ELF-1 (cell line): ENCODE measurements at regions not wholly inside any gene's neighbourhood (a gene's known extent, or its start where the extent isn't known, plus 50 kb on each side); places are given as distances from the start of the nearest gene placed in this dataset.
"Not testable (repeated sequence)": the region's sequence is repeated elsewhere in the genome, so short reads cannot be mapped to it uniquely, and the experiment has no call there.

Experiments used
- DNase-seq: peaks from one replicate; pipeline ENCODE4 v3.0.0-alpha.2; 2016; ENCODE audit warnings: low read depth, low spot score

GRCh38 chr13:84776593-84776992 is 894.3 kb upstream of the SLITRK1 start:
- no peak for DNase-seq

GRCh38 chr13:84775920-84776319 is 893.6 kb upstream of the SLITRK1 start:
- DNase-seq: not testable (repeated sequence)

GRCh38 chr13:84774111-84774510 is 891.8 kb upstream of the SLITRK1 start:
- no peak for DNase-seq

- no peak for DNase-seq
Measured at GRCh38 chr13:84760956-84761355, 878.7 kb upstream of the SLITRK1 start.

GRCh38 chr13:84749126-84749525 is 866.9 kb upstream of the SLITRK1 start:
- DNase-seq: no peak

- no peak for DNase-seq
Measured at GRCh38 chr13:84745051-84745551, 862.8 kb upstream of the SLITRK1 start.

- DNase-seq: no peak
Measured at GRCh38 chr13:84744203-84744602, 861.9 kb upstream of the SLITRK1 start.

GRCh38 chr13:84741253-84741652 is 859.0 kb upstream of the SLITRK1 start:
- DNase-seq: no peak

- no peak for DNase-seq
Measured at GRCh38 chr13:84739021-84739420, 856.7 kb upstream of the SLITRK1 start.

- DNase-seq: no peak
Measured at GRCh38 chr13:84737661-84738060, 855.4 kb upstream of the SLITRK1 start.

GRCh38 chr13:84730376-84730775 is 848.1 kb upstream of the SLITRK1 start:
- DNase-seq: no peak

- no peak for DNase-seq
Measured at GRCh38 chr13:84705982-84706710, 823.9 kb upstream of the SLITRK1 start.

GRCh38 chr13:84702174-84702573 is 819.9 kb upstream of the SLITRK1 start:
- no peak for DNase-seq

GRCh38 chr13:84697591-84697990 is 815.3 kb upstream of the SLITRK1 start:
- DNase-seq: not testable (repeated sequence)

GRCh38 chr13:84686973-84687372 is 804.7 kb upstream of the SLITRK1 start:
- DNase-seq: no peak

GRCh38 chr13:84686458-84686857 is 804.2 kb upstream of the SLITRK1 start:
- no peak for DNase-seq

- no peak for DNase-seq
Measured at GRCh38 chr13:84684804-84685203, 802.5 kb upstream of the SLITRK1 start.

- no peak for DNase-seq
Measured at GRCh38 chr13:84684048-84684662, 801.9 kb upstream of the SLITRK1 start.

GRCh38 chr13:84683448-84683847 is 801.2 kb upstream of the SLITRK1 start:
- no peak for DNase-seq

GRCh38 chr13:84677836-84678235 is 795.6 kb upstream of the SLITRK1 start:
- DNase-seq: no peak

- DNase-seq: no peak
Measured at GRCh38 chr13:84672616-84673015, 790.3 kb upstream of the SLITRK1 start.

- DNase-seq: no peak
Measured at GRCh38 chr13:84670245-84670644, 788.0 kb upstream of the SLITRK1 start.

- no peak for DNase-seq
Measured at GRCh38 chr13:84668637-84669036, 786.4 kb upstream of the SLITRK1 start.
